ENCODE measurements at regions not wholly inside any gene's neighbourhood (a gene's known extent, or its start where the extent isn't known, plus 50 kb on each side); places are given as distances from the start of the nearest gene placed in this dataset.

GRCh38 chr10:42488416-42488815 lies 150.0 kb downstream of the ZNF33B start (continued):
- no peak for TF ChIP-seq GTF3A (CRISPR knock-in tag; conservative IDR thresholded peaks at IDR 0.05)
- TF ChIP-seq GFI1 (CRISPR knock-in tag; IDR thresholded peaks at IDR 0.05; ENCODE audit: borderline replicate concordance), result no peak

GRCh38 chr10:42482411-42482810 lies 156.0 kb downstream of the ZNF33B start:
- no peak for ATAC-seq
- Histone ChIP-seq H3K9ac (ENCODE audit: insufficient read depth, low read depth, low read length) (no peak overlapping the region), H4K20me1 (ENCODE audit: insufficient read depth, low read length) (no peaks in the 10 kb centered on the region), H3K4me2 (ENCODE audit: low read depth, low read length) (no peak overlapping the region), H3K4me3 (replicated peaks in 1 of 3; ENCODE audit: insufficient read depth in 1 of 3, low read depth in 2 of 3, low read length in 3 of 3) (no peak overlapping the region), H2AFZ (ENCODE audit: low read length) (no peak overlapping the region), H3K79me2 (ENCODE audit: insufficient read depth, low read length) (no peaks in the 10 kb centered on the region), H3K4me1 (ENCODE audit: insufficient read depth, low read length) (no peaks in the 10 kb centered on the region), H3K27ac (ENCODE audit: extremely low read length, insufficient read depth, low read length) (no peak overlapping the region), H3K36me3 (replicated peaks in 1 of 2; ENCODE audit: control insufficient read depth in 1 of 2, insufficient read depth in 2 of 2, low read length in 2 of 2) (no peaks in the 10 kb centered on the region), H3K27me3 (ENCODE audit: control insufficient read depth in 1 of 2, insufficient read depth in 2 of 2, low read length in 2 of 2) (peaks cover 0 to 4% of the 10 kb centered on the region in 2 experiments; a peak in 2 of 5 replicates), H3K9me3 (ENCODE audit: low read length) (no peaks in the 10 kb centered on the region)
- in situ Hi-C loops (cut with HindIII; ENCODE audit: extremely low pct_ligation_motif_present, low pct_unique_long_range_greater_than_20kb), result no loop called here
- ChIA-PET POLR2A (no interaction called here), CTCF (ENCODE audit: low intra/inter-chr PET ratio, low total read pairs) (no interaction called here)
- WGBS (ENCODE audit: low lambda C conversion rate), result 58% methylated on average over 1 of the region's 1 CpG
- BruUV-seq (replicated peaks), result no TSS peak
- FAIRE-seq, result no peak
- DNase-seq (ENCODE audit: low spot score), result no peak
- TF ChIP-seq TBX2 (CRISPR knock-in tag; IDR thresholded peaks at IDR 0.05; ENCODE audit: borderline replicate concordance) (no peak), ZNF446 (CRISPR knock-in tag; IDR thresholded peaks at IDR 0.05) (no peak), RFXAP (CRISPR knock-in tag; IDR thresholded peaks at IDR 0.05; ENCODE audit: borderline replicate concordance) (no peak)
- intact Hi-C loops (cut with micrococcal nuclease; ENCODE audit: unreplicated experiment), result no loop called here

GRCh38 chr10:42479057-42479456 lies 159.3 kb downstream of the ZNF33B start:
- Histone ChIP-seq H3K27me3 (ENCODE audit: control insufficient read depth in 1 of 2, insufficient read depth in 2 of 2, low read length in 2 of 2) (peaks cover 0 to 9% of the 10 kb centered on the region in 2 experiments; a peak in 4 of 5 replicates), H3K4me3 (replicated peaks in 1 of 3; ENCODE audit: insufficient read depth in 1 of 3, low read depth in 2 of 3, low read length in 3 of 3) (no peak overlapping the region), H4K20me1 (ENCODE audit: insufficient read depth, low read length) (no peaks in the 10 kb centered on the region), H3K4me2 (ENCODE audit: low read depth, low read length) (no peak overlapping the region), H3K4me1 (ENCODE audit: insufficient read depth, low read length) (no peaks in the 10 kb centered on the region), H2AFZ (ENCODE audit: low read length) (no peak overlapping the region), H3K36me3 (replicated peaks in 1 of 2; ENCODE audit: control insufficient read depth in 1 of 2, insufficient read depth in 2 of 2, low read length in 2 of 2) (no peaks in the 10 kb centered on the region), H3K9me3 (ENCODE audit: low read length) (no peaks in the 10 kb centered on the region), H3K79me2 (ENCODE audit: insufficient read depth, low read length) (no peaks in the 10 kb centered on the region), H3K9ac (ENCODE audit: insufficient read depth, low read depth, low read length) (no peak overlapping the region), H3K27ac (ENCODE audit: extremely low read length, insufficient read depth, low read length) (no peak overlapping the region)
- ATAC-seq (no peak), FAIRE-seq (no peak), DNase-seq (ENCODE audit: low spot score) (no peak)
- POLR2A ChIA-PET, result no interaction called here
- TF ChIP-seq ZNF7 (CRISPR knock-in tag; IDR thresholded peaks at IDR 0.05) (no peak), MAFK (conservative IDR thresholded peaks at IDR 0.05 in 1 of 2, IDR thresholded peaks at IDR 0.05 in 1 of 2; ENCODE audit: low read length in 2 of 2) (peak; percentile 86 to 95), MAFF (IDR thresholded peaks at IDR 0.05; ENCODE audit: low read depth, low read length) (peak; percentile 91)
- 58% methylated on average over 1 of the region's 1 CpG for WGBS (ENCODE audit: low lambda C conversion rate)
- CTCF ChIA-PET (ENCODE audit: low intra/inter-chr PET ratio, low total read pairs), result no interaction called here
- in situ Hi-C loops (cut with HindIII; ENCODE audit: extremely low pct_ligation_motif_present, low pct_unique_long_range_greater_than_20kb), result no loop called here
- BruUV-seq (replicated peaks), result no TSS peak
- intact Hi-C loops (cut with micrococcal nuclease; ENCODE audit: unreplicated experiment), result no loop called here
